GM21717 (cell line): ENCODE measurements at regions not wholly inside any gene's neighbourhood (a gene's known extent, or its start where the extent isn't known, plus 50 kb on each side); places are given as distances from the start of the nearest gene placed in this dataset.

ENCODE experiments used
- ATAC-seq: cut with Tn5 transposase; IDR thresholded peaks from one replicate; pipeline ENCODE4 v1.9.1; 2021; ENCODE audit warnings: mild to moderate bottlenecking, moderate library complexity; ENCODE audit not compliant: unreplicated experiment

DNA sequence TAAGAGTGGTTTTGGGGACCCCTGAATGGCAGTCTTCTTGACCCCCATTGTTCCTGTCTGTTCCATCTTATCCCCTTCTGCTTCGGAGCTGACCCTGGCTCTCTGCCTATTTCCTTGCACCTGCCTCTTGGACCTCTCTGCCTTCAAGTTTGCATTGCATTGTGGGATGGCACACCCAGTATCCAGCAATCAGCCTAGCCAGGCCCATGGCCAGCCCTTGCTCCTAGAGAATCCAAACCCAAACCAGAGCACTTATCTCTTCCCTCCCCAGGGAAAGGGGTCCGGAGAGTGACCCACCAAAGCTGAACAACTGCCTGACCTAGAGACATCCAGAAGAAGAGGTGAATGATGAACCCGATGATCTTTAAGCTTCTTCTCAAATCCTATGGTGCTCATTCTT, 607.3 kb upstream of the CADM1 start:
- no peak for ATAC-seq

DNA sequence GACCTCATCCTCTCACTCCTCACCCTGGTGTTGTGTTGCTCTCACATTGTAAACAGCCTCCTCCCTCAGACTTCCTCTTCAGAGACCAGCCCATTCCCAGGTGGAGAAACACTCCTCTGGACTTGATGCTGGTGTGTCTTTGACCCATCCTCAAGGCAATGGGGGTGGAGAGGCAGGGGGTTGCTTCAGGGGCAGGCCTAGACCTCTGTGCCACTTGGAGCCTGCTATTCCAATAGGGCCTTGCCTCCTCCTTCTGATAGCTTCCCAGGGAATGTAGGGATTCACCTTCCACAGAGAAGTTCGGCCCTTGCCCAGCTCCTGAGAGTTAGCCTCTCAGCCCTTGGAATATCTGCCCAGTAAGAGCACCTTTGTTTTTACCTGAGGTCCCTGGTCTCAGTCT, 606.6 kb upstream of the CADM1 start:
- ATAC-seq = no peak

DNA sequence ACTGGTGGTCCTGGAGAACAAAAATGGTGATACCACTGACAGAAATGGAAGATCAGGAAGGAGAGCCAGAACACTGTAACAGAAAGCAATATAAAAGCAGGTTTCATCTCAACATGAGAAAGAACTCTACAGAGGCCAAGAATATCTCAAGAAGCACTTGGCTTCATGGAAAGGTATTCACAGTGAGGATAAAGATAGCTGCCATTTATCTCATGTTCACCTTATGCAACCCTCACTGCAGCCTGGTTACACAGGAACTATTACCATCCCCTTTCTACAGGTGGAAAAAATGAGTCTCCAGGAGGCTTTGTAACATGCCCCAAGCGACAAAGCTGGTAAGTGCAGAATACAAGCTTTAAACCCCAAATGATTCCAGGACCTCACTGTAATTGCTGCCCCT, 606.1 kb upstream of the CADM1 start:
- ATAC-seq = no peak

DNA sequence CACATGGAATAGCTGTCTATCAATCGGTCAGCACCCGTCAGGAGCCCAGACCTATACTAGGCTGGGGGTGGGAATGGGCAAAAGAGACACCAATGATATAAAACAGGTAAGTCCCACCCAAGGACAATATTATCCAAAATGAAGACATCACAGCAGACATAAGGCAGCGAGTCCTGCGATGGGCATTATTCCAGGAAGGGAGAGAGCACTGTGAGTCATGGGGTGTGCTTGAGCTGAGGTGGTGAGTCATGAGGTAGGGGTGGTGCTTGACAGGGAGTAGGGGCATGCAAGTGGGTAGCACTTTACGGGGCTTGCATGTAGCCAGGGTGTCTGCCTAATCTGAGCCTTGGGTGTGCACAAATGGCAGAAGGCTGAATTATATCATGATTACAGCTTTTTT, 605.0 kb upstream of the CADM1 start:
- no peak for ATAC-seq

DNA sequence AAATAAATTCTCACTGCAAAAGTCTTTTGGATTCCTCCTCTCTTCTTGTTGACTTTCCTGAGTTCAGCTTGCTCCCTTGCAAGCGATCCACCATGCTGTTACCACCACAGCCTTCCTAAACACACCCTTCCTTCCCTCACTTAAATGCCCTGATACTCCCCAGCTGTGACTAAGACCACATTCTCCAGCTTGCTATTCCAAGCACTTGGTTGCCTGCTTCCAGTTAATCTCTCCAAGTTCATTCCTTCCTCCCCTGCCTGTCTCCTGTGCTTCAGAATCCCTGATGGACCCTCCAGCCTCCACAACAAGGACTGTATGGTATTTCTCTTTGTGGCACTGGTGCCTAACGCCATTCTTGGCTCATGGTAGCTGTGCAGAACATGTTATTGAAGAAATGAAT, 603.9 kb upstream of the CADM1 start:
- ATAC-seq = no peak

DNA sequence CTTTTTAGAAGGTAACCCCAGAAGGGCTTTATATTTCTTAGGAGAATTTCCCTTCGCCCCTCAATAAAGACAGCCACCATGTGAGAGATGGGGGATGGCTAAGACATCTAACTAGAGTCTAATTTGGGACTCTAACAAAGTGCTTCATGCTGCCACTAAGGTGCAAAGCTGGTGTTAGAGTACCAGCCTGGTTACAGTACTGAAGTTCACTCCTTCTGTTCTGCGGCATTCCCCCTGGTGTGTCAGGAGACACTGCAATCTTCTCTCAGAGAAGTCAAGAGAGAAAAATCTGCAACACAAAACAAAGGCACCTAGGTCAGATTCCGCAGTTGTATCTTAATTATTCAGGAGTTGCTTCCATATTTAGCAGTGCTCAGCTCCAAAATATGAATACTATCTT, 603.0 kb upstream of the CADM1 start:
- no peak for ATAC-seq

DNA sequence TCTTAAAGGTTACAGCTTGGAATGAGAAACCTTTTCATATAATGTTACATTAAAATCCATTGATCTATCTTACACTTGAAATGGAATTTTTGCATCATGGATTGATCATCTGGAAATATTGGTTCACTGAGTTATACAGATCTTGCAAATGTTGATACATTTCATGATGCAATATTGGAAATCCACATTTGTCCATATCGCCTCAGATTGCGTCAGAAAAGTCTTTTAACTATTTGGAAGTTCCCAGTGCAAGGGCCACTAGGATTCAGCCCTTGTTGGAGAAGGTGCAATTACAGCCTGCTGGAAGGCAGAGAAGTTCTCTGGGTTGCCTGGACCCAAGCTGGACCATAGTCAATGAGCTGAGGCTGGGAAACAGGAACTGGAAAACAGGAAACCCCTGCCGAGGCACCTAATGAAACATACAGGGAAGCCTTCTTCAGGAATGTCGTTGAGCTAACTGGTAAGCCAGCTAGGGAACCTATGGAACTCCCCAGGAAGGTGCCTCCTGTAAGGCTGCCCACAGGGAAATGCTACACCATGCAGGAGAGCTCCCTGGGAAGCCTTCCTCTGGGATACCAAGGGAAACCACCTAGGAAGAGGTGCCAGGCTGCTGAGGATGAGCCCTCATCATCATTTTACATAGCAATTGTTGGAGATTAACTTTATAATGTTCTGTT, 600.4 kb upstream of the CADM1 start:
- ATAC-seq = no peak

DNA sequence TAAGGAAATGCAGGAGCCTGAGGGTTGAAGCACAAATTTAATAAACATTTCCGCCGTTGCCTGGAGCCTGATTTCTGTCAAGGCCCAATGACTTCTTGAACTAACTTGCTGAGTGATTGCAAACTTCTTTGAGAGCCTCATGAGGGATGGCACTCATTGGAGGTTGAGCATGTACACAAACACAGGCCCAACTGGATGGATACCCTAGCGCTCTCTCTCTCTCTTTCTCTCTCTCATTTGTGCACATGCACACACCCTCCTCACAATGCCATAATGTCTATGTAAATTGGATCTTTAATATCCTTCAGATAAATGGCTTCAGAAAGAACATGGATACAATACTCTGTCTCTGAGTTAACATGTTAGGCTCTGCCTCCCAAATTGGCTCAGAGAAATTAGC, 597.7 kb upstream of the CADM1 start:
- ATAC-seq = no peak

DNA sequence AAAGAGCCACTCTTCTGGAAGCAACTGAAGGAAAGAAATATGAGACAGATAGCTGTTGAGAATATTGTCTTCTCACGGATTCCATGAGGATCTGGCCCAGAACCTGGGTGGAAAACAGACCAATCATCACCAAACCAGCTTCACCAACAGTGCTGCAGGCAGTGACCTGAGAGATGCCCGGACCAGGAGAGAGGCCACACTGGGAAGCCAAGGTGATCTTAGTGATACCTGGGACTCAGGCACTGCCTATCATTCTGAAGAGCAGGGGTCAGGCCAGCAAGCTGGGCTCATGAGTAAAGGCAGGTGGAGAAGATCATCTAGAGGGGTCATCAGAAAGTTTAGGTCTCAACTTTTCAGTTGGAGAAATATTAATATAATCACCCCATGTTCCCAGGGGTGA, 595.8 kb upstream of the CADM1 start:
- no peak for ATAC-seq

DNA sequence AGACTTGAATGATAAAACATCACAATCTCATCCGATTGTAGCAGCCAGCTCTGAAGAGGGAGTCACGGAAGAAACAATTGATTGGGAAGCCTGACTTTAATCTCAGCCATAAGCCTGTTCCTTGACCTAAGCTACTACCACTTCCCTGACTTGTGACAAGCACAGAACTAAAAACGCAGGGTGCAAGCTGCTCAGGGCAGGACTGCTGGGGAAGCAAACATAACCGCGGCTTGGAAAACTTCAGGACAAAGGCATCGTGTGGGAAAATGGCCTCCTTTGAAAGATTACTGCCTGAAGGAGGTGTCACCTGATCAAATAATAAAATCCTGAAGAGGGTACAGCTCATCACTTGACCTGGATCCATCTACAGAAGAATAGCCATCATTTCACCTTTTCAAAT, 595.3 kb upstream of the CADM1 start:
- no peak for ATAC-seq

DNA sequence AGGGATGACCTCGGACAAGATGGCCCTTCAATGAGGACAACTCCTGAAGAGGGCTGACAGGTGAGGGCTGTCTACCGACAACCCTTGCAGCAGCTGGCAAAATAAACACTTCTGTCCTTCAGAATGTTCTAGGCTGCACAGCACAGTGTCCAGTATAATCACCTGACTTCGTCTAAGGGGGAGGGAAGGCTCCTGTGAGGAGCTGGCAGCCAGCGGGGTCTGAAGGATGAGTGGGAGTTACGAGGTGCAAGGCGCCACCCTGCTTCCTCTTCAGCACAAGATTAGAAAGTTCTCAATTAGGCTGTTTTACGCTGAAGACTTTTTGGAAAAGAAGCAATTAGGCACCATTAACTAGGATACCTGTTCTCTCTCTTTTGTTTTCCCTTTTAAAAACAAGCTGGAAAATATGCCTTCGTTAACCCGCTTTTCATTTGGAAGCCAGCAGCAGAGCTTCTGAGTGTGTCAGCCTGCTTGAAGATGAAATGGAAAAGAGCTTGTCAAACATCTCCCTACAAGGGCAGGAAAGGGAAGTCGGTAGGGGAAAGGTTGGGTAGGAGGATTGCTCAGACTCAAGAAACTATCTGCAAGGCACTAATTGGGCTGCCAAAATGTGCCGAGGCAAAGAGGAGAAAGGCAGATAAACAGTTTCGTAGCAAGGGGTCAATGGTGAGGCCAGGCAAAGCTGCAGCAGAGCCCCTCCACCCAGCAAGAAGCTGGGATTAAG, 592.2 kb upstream of the CADM1 start:
- ATAC-seq = no peak

DNA sequence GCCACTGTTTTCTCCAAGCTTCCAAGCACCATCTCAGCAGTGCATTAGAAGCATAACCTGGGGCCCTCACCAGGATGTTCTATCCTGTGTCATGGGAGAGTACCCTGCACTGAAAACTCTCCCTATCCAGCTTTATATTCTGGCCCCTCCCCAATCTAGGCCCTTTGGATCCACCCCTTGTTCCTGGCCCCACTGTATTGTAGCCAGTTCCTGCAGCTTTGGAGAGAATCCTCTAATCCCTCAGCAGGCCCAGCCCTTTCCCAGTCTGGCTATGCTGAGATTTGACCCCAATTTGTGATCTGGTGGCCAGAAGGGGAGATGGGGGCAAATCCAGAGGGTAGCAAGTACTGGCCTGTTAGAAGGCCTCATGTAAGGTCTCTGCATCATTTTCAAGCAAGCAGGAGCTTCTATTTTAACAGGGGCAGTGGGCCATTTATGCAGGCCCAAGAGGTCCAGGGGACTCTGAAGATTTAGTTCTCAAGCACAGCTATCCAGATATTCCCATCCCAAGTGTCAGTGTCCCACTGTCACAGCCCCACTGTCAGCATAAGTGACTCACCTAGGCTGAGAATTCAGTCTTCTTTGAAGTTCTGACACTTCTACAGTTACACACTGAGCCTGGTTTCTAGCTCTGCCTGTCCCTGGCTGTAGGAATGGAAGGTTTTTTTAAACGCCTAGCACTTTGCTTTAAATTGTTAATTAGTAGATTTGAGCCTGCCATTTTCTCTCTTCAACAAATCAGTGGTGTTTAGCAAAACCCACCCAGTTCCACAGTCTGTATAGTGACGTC, 589.5 kb upstream of the CADM1 start:
- ATAC-seq = no peak

DNA sequence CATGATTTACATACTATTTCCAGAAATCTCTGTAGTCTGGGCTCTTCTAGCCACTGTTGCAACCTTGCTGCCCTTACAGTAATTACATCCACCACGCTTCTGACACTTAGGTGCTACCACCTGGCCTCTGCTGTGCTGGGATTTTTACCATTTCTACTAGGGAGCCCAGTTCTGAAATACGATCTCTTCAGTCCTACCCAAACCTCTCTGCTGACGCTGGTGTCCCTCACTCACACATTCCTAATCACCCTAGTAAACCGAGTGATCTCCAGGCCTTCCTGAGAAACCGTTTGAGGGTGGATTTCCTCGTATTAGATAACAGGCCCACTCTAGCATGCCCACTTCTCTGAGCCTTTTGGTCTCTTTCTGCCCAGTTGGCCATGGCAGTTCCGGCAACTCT, 588.9 kb upstream of the CADM1 start:
- ATAC-seq = no peak

DNA sequence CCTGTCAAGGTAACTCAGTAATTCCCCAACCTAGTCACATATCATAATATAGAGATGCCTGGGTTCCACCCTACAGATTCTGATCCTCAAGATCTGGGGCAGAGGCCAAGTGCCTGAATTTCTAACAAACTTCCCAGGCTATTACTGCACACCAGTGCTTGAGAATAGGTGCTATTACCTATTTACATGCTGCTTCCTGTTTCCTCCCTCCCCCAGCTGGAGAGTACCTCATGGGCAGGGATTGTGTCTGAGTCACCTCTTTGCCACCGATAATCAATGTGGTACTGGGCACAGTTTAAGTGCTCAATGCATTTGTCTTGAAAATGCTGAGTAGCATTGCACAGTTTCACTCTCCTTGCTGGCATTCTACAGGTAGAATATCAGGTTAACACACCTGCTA, 582.2 kb upstream of the CADM1 start:
- no peak for ATAC-seq

DNA sequence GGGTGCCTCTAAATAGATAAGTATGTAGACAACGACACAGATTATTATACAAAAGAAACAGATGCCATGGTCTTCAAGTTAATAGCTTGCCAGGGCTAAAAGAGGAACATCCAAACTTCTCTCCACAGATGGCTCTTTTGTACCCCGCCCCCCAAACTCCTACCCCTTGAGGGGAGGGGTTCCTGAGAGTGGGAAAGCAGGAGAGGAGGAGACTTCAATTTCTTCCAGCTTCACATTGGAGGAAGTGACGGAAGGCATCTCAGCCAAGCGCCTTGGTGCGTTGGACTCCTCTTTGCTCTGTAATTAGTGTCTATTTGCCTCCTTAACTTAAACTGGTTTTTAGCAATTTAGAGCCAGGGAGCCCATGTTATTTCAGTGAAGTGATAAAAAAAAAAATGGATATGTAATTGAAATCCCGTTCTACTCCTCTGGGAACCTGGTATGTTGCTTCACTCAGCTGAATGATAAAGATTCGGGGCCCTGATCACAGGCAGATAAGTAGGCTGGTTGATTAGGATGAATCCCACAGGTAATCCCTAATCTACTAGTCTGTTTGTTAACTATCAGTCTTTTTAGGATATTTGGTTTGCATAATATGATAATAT, 580.9 kb upstream of the CADM1 start:
- ATAC-seq = no peak

DNA sequence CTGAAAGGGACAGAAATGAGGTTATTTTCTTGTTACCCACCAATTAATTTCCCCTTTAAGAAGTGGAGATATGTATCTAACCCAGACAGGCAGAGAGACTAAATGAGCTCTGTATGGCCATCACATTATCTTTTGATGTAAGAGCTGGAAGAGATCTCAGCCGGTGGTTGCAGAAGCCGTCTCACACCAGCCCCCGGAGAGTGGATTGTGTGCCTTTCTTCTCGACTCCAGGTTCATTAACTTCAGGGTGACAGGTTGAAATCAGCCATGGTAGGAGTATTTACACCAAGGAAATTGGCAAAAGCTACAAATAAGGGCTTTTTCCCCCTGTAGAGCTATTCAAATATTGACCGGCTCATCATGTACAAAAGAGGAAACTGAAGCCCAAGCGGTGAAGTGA, 580.3 kb upstream of the CADM1 start:
- ATAC-seq = no peak

DNA sequence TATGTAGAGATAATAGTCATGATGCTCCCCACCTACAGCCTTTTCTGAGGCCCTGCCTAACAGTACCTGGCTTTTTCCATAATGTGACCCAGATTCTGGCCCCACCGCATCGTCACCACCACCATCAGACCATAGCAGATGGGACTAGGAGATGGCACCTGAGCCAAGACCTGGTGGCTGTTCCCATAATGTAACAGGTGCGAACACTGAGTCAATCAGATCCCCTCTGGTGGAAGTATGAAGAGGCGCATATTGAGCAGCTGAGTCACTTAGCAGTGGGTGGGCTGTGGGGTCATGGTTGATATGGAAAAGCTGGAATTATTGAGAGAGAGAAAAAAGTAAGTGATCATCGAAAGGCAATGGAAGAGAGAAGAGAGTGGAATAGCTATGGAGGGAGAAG, 578.0 kb upstream of the CADM1 start:
- ATAC-seq = no peak

DNA sequence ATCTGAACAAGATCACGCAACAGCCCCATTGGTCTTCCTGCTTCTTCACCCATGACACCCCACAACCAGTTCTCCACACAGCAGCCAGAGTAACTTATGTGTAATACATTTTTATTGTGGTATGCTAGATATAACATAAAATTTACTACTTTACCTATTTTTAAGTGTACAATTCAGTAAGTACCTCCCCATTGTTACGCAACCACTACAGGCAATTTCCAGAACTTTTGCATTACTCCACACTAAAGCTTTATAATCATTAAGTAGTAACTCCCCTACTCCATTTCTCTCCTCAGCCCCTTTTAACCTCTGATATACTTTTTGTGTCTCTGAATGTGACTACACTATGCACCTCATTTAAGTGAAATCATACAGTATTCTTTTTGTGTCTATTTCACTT, 575.4 kb upstream of the CADM1 start:
- no peak for ATAC-seq

DNA sequence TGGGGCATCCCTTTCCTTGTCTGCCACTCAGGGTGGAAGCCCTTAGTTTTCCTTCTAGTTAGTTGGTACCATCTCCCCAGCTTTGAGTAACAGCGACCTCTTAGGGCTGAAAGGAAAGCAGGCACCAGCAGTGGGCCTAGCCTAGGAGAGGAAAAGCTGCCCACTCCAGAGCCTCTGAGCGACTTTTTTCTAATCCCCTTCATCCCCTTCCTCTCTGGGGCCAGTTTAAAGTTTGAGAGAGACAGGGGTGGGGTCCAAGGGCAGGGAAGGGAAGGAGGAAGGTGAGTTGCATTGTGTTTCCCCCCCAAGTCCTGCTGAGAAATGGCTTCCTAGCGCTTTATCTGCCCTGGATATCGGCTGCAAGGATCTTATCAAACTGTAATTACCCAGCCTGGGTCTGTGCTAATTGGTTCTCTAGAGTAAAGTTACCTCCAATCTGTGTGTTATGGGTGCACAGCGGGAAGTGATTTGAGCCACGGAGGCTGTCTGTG, 573.9 kb upstream of the CADM1 start:
- no peak for ATAC-seq

DNA sequence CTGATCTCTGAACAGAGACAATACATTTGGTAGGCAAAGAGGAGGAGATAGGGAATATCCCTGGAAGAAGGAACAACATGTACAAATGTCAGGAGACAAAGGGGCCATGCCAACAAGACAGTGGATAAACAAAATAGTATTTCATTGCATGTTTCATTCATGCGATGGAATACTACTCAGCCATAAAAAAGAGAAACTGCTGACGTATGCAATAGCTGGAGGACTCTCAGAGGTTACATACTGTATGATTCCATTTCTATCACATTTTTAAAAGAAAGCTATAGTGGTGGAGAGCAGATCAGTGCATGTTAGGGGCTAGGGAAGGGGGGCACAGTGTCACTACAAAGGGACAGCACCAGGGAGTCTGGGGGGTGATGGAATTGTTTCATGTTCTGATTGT, 572.9 kb upstream of the CADM1 start:
- no peak for ATAC-seq
